ENCODE measurements at regions not wholly inside any gene's neighbourhood (a gene's known extent, or its start where the extent isn't known, plus 50 kb on each side); places are given as distances from the start of the nearest gene placed in this dataset.
A peak's percentile ranks its signal among the peaks of the same experiment; 100 is the strongest.

- no peaks in the 10 kb centered on the region for H3K9me3 Mint-ChIP-seq (ENCODE audit: low read depth)
- H3K27me3 Mint-ChIP-seq: peaks cover 21% of the 10 kb centered on the region
- H3K4me3 Mint-ChIP-seq (ENCODE audit: low read depth): no peak overlapping the region
- H3K4me1 Mint-ChIP-seq (ENCODE audit: low read depth): peaks cover 1% of the 10 kb centered on the region
- no peak for TF ChIP-seq CTCF (IDR thresholded peaks at IDR 0.05; ENCODE audit: unreplicated experiment)
- H3K36me3 Mint-ChIP-seq (ENCODE audit: insufficient read depth): no peaks in the 10 kb centered on the region
- no peak overlapping the region for H3K27ac Mint-ChIP-seq
- no peak for DNase-seq (ENCODE audit: low spot score, unreplicated experiment)
Observed at GRCh38 chr18:78867131-78867530, 112.5 kb upstream of the SALL3 start.

- DNase-seq (ENCODE audit: low spot score, unreplicated experiment): no peak
- Mint-ChIP-seq H3K27me3 (peaks cover 11% of the 10 kb centered on the region), H3K27ac (no peak overlapping the region), H3K9me3 (ENCODE audit: low read depth) (no peaks in the 10 kb centered on the region), H3K36me3 (ENCODE audit: insufficient read depth) (no peaks in the 10 kb centered on the region), H3K4me1 (ENCODE audit: low read depth) (peaks cover 1% of the 10 kb centered on the region), H3K4me3 (ENCODE audit: low read depth) (no peak overlapping the region)
- no peak for TF ChIP-seq CTCF (IDR thresholded peaks at IDR 0.05; ENCODE audit: unreplicated experiment)
Observed at GRCh38 chr18:78868330-78869316, 111.0 kb upstream of the SALL3 start.

GRCh38 chr18:78871618-78872017, 108.0 kb upstream of the SALL3 start:
- H3K9me3 Mint-ChIP-seq (ENCODE audit: low read depth): no peaks in the 10 kb centered on the region
- peaks cover 1% of the 10 kb centered on the region for H3K4me1 Mint-ChIP-seq (ENCODE audit: low read depth)
- DNase-seq (ENCODE audit: low spot score, unreplicated experiment): no peak
- H3K27ac Mint-ChIP-seq: no peak overlapping the region
- H3K27me3 Mint-ChIP-seq: peaks cover 6% of the 10 kb centered on the region
- no peak for TF ChIP-seq CTCF (IDR thresholded peaks at IDR 0.05; ENCODE audit: unreplicated experiment)
- no peak overlapping the region for H3K4me3 Mint-ChIP-seq (ENCODE audit: low read depth)
- no peaks in the 10 kb centered on the region for H3K36me3 Mint-ChIP-seq (ENCODE audit: insufficient read depth)

- TF ChIP-seq CTCF (IDR thresholded peaks at IDR 0.05; ENCODE audit: unreplicated experiment): no peak
- H3K9me3 Mint-ChIP-seq (ENCODE audit: low read depth): no peaks in the 10 kb centered on the region
- H3K4me1 Mint-ChIP-seq (ENCODE audit: low read depth): no peaks in the 10 kb centered on the region
- no peaks in the 10 kb centered on the region for H3K36me3 Mint-ChIP-seq (ENCODE audit: insufficient read depth)
- DNase-seq (ENCODE audit: low spot score, unreplicated experiment): no peak
- no peak overlapping the region for H3K27ac Mint-ChIP-seq
- H3K4me3 Mint-ChIP-seq (ENCODE audit: low read depth): no peak overlapping the region
- peaks cover 22% of the 10 kb centered on the region for H3K27me3 Mint-ChIP-seq
Observed at GRCh38 chr18:78873926-78874500, 105.6 kb upstream of the SALL3 start.

GRCh38 chr18:78875016-78875777, 104.4 kb upstream of the SALL3 start:
- peak; percentile 64 for TF ChIP-seq CTCF (IDR thresholded peaks at IDR 0.05; ENCODE audit: unreplicated experiment)
- Mint-ChIP-seq H3K27me3 (peaks cover 28% of the 10 kb centered on the region), H3K4me1 (ENCODE audit: low read depth) (no peaks in the 10 kb centered on the region)

More at GRCh38 chr18:78875016-78875777, 104.4 kb upstream of the SALL3 start:
- Mint-ChIP-seq H3K4me3 (ENCODE audit: low read depth) (no peak overlapping the region), H3K27ac (no peak overlapping the region), H3K9me3 (ENCODE audit: low read depth) (no peaks in the 10 kb centered on the region), H3K36me3 (ENCODE audit: insufficient read depth) (no peaks in the 10 kb centered on the region)
- no peak for DNase-seq (ENCODE audit: low spot score, unreplicated experiment)
